Gastroesophageal sphincter (tissue), 4 donors: ENCODE measurements at regions not wholly inside any gene's neighbourhood (a gene's known extent, or its start where the extent isn't known, plus 50 kb on each side); places are given as distances from the start of the nearest gene placed in this dataset.

Experiments
- ATAC-seq: fragments of 150-250 bp; one replicate; pipeline ENCODE4 v1.9.1; 2016; ENCODE audit warnings: mild to moderate bottlenecking, moderate library complexity
- H3K27ac ChIP-seq, 4 donors: fragments of 200-600 bp; sonication (generic) in 3 of 4; 1 replicate in 3 of 4; 2 replicates in 1 of 4; pipeline ENCODE4 v1.5.1; 2016 to 2019
- H3K27me3 ChIP-seq: fragments of 200-600 bp; sonication (generic); one replicate; pipeline ENCODE4 v1.5.1; 2019
- H3K36me3 ChIP-seq, 2 donors: fragments of 200-600 bp; sonication (generic); one replicate each; pipeline ENCODE4 v1.5.1; 2019; ENCODE audit warnings: control low read depth in 1 of 2
- H3K4me1 ChIP-seq, 3 donors: fragments of 200-600 bp; sonication (generic); 1 replicate in 2 of 3; 2 replicates in 1 of 3; pipeline ENCODE4 v1.5.1; 2016 to 2019; ENCODE audit warnings: control low read depth in 2 of 3
- H3K4me3 ChIP-seq, 2 donors: fragments of 200-600 bp; sonication (generic); one replicate each; pipeline ENCODE4 v1.5.1; 2019; ENCODE audit warnings: mild to moderate bottlenecking in 1 of 2, moderate library complexity in 1 of 2
- H3K9me3 ChIP-seq, 3 donors: fragments of 200-600 bp; sonication (generic); one replicate each; pipeline ENCODE4 v1.5.1; 2017 to 2019; ENCODE audit warnings: control low read depth in 2 of 3
- EP300 ChIP-seq: sonication (generic); formaldehyde crosslinking; IDR thresholded peaks from one replicate; pipeline ENCODE4 v1.6.1; 2017; ENCODE audit warnings: antibody characterized with exemption, mild to moderate bottlenecking
- POLR2A ChIP-seq, 2 donors: fragments of 450-650 bp; IDR thresholded peaks; one replicate each; pipeline ENCODE4 v1.6.1; 2017; ENCODE audit warnings: antibody characterized with exemption in 2 of 2, mild to moderate bottlenecking in 2 of 2, moderate library complexity in 1 of 2
- POLR2AphosphoS5 ChIP-seq: sonication (generic); formaldehyde crosslinking; IDR thresholded peaks from one replicate; pipeline ENCODE4 v1.6.1; 2017; ENCODE audit warnings: antibody characterized with exemption
- WGBS, 2 donors: methylation state at CpG; one replicate each; pipeline ENCODE4 v1.1.5; 2018; ENCODE audit warnings: low coverage in 1 of 2; 5-methylcytosine and 5-hydroxymethylcytosine counted together
- TF ChIP-seq, protein P1 (sequence below), 4 experiments: fragments of 200-600 bp in 2 of 4; fragments of 450-650 bp in 2 of 4; sonication (generic) in 1 of 4; IDR thresholded peaks; one replicate each; pipeline ENCODE4 v1.5.1; 2017 to 2019; ENCODE audit warnings: antibody characterized with exemption in 4 of 4, mild to moderate bottlenecking in 2 of 4, moderate library complexity in 2 of 4

DNA sequence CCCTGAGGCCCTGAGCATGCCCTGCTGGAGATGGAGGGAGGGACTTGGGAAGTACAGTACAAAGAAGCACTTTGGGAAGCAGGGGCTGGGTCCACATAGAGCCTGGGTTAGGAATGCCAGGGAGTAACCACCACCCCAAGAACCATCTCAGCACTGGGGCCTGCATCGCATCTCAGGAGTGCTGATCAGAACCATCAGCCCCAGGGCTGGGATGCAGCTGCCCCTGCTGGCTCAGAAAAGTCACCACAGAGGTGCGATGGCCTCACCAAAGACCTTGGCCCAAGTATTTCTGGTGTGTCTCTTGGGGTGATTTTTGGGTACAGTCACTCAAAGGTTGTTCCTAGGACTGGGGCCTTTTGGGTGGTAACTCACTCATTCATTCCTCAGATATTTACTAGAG is 236.8 kb upstream of the MVB12B start:
- 72% methylated on average over 2 of the region's 2 CpGs; no CpG with 5 or more reads in 1 of the 2 donors for WGBS, 2 donors

DNA sequence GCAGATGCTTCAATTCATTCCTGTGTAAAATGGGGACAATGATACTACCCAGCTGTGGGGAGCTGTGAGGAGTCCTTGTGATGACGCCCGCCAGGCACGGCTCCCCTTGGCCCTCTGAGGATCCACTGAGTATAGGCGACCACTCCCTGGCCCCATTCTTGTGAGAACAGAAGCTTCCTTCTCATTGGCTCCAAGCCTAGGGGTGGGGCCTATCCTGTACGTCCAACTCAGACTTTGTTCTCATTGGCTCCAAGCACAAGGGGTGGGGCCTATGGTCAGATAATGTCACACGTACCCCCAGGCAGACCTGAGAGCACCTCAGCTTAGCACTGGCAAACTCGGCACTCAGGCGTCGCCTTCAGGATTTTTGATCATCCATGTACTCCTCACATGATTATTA is 232.9 kb upstream of the MVB12B start:
- H3K27me3 ChIP-seq: no peaks in the 10 kb centered on the region
- ATAC-seq: no peak
- H3K4me1 ChIP-seq: no peaks in the 10 kb centered on the region
- H3K27ac ChIP-seq: no peak overlapping the region
- no peaks in the 10 kb centered on the region for H3K9me3 ChIP-seq
- no peak for TF ChIP-seq POLR2A (IDR thresholded peaks at IDR 0.05)
- TF ChIP-seq, protein P1, sequence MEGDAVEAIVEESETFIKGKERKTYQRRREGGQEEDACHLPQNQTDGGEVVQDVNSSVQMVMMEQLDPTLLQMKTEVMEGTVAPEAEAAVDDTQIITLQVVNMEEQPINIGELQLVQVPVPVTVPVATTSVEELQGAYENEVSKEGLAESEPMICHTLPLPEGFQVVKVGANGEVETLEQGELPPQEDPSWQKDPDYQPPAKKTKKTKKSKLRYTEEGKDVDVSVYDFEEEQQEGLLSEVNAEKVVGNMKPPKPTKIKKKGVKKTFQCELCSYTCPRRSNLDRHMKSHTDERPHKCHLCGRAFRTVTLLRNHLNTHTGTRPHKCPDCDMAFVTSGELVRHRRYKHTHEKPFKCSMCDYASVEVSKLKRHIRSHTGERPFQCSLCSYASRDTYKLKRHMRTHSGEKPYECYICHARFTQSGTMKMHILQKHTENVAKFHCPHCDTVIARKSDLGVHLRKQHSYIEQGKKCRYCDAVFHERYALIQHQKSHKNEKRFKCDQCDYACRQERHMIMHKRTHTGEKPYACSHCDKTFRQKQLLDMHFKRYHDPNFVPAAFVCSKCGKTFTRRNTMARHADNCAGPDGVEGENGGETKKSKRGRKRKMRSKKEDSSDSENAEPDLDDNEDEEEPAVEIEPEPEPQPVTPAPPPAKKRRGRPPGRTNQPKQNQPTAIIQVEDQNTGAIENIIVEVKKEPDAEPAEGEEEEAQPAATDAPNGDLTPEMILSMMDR (IDR thresholded peaks at IDR 0.05): no peak
- no peak for TF ChIP-seq POLR2AphosphoS5
- no peak for TF ChIP-seq EP300
- no peaks in the 10 kb centered on the region for H3K36me3 ChIP-seq
- WGBS, 2 donors: 77 to 84% methylated on average over 4 of the region's 9 CpGs
- H3K4me3 ChIP-seq: no peak overlapping the region

More for the DNA sequence above, 236.8 kb upstream of the MVB12B start:
- H3K4me3 ChIP-seq: no peak overlapping the region
- no peak for ATAC-seq
- H3K27me3 ChIP-seq: peaks cover 3% of the 10 kb centered on the region
- H3K27ac ChIP-seq: no peak overlapping the region
- H3K4me1 ChIP-seq: no peaks in the 10 kb centered on the region
- H3K9me3 ChIP-seq: no peaks in the 10 kb centered on the region
- H3K36me3 ChIP-seq: no peaks in the 10 kb centered on the region
- TF ChIP-seq POLR2AphosphoS5 (no peak), EP300 (no peak), POLR2A (IDR thresholded peaks at IDR 0.05) (no peak)
- TF ChIP-seq, protein P1 (IDR thresholded peaks at IDR 0.05): no peak

DNA sequence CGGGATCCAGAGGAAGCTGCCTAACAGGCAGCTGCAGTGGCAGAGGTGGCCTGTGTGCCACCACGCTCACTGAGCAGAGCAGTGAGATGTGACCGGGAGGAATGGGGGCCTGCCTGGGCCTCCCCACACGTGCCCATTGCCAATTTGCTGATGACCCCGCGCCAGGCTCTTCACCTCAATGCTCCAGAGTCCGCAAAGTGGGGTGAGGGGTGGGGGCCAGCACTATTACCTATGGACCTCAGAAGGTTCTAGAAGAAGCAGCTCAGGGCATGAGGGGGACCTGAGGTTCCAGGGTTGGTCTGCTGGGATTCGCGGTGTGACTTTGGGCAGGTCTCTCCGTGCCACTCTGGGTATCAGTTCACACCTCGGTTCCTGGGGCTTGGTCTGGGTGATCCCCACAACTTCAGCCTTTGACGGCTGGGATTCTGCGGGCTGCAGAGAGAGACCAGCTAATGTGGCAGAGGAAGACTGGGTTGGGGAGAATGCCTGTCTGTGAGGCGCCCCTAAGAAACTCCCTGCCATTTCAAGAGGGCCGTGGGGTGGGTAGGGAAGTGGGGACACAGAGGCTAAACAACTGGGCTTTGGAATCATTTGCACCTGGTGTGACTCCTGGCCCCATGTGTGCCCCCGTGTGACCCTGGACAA is 231.0 kb upstream of the MVB12B start:
- H3K36me3 ChIP-seq: no peaks in the 10 kb centered on the region
- ATAC-seq: no peak
- TF ChIP-seq, protein P1 (IDR thresholded peaks at IDR 0.05): no peak
- TF ChIP-seq POLR2A (IDR thresholded peaks at IDR 0.05) (no peak), EP300 (no peak), POLR2AphosphoS5 (no peak)
- H3K4me3 ChIP-seq: no peak overlapping the region
- H3K27ac ChIP-seq: no peak overlapping the region
- WGBS, 2 donors: 81 to 100% methylated on average over 2 to 3 of the region's 16 CpGs
- no peaks in the 10 kb centered on the region for H3K4me1 ChIP-seq
- no peaks in the 10 kb centered on the region for H3K27me3 ChIP-seq
- H3K9me3 ChIP-seq: no peaks in the 10 kb centered on the region

DNA sequence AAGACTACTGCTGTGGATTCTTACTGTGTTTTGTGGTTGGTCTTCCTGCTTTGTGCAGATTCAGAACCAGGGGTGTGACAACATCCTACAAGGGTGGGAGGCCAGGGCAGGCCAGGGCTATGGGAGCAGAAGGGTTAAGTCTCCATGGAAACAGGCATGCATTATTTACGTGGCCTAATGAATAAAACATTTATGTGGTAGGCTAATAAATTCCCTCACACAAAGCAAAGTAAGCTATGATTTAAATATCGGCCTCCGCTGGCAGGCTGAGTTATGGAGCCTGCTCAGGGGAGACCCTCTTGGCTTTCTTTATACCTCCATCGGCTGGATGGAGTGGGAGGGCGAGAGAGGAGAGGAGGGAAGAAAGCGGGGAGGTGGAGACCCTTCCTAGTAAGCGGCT is 230.3 kb upstream of the MVB12B start:
- ATAC-seq: no peak
- TF ChIP-seq EP300 (no peak), POLR2AphosphoS5 (no peak), POLR2A (IDR thresholded peaks at IDR 0.05) (no peak)
- TF ChIP-seq, protein P1 (IDR thresholded peaks at IDR 0.05): no peak
- H3K27ac ChIP-seq: no peak overlapping the region
- H3K36me3 ChIP-seq: no peaks in the 10 kb centered on the region
- no peak overlapping the region for H3K4me3 ChIP-seq
- H3K27me3 ChIP-seq: no peaks in the 10 kb centered on the region
- no peaks in the 10 kb centered on the region for H3K4me1 ChIP-seq
- H3K9me3 ChIP-seq: no peaks in the 10 kb centered on the region
- WGBS, 2 donors: 76 to 86% methylated on average over 6 to 7 of the region's 7 CpGs

DNA sequence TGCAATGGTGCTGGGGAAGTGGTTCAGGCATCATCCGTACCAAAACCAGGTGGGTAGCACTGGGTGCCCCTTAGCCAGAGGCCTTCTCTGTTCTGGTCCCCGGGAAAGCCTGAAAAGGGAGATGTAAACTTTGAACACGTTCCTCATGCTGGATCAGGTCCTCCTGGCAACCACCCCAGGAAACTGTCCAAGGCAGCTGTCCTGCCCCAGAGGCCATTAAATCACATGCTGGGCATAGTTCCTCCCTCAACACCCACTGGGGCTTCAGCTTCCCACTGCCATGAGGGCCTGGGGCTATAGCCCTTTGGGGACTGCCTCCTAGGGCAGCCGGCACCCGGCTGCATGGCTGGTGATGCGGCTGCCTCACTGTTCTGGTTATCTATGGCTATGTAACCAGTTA is 228.9 kb upstream of the MVB12B start:
- ATAC-seq: peak; percentile 16

More for the DNA sequence above, 228.9 kb upstream of the MVB12B start:
- no peak overlapping the region for H3K4me3 ChIP-seq
- TF ChIP-seq POLR2AphosphoS5 (no peak), EP300 (no peak), POLR2A (IDR thresholded peaks at IDR 0.05) (no peak)
- TF ChIP-seq, protein P1 (IDR thresholded peaks at IDR 0.05): no peak
- H3K4me1 ChIP-seq: no peaks in the 10 kb centered on the region
- H3K36me3 ChIP-seq: no peaks in the 10 kb centered on the region
- 60% methylated on average over 1 of the region's 6 CpGs; no CpG with 5 or more reads in 1 of the 2 donors for WGBS, 2 donors
- H3K27me3 ChIP-seq: no peaks in the 10 kb centered on the region
- H3K9me3 ChIP-seq: no peaks in the 10 kb centered on the region
- no peak overlapping the region for H3K27ac ChIP-seq
